SHP77 treated with DMSO at 0.1 percent for 48 hours (cell line): ENCODE measurements at regions not wholly inside any gene's neighbourhood (a gene's known extent, or its start where the extent isn't known, plus 50 kb on each side); places are given as distances from the start of the nearest gene placed in this dataset.
"Not testable (repeated sequence)": the region's sequence is repeated elsewhere in the genome, so short reads cannot be mapped to it uniquely, and the experiment has no call there.

Source experiments
- DNase-seq: peaks from one replicate; lab custom pipeline; 2025; lab: John Stamatoyannopoulos, UW

DNA sequence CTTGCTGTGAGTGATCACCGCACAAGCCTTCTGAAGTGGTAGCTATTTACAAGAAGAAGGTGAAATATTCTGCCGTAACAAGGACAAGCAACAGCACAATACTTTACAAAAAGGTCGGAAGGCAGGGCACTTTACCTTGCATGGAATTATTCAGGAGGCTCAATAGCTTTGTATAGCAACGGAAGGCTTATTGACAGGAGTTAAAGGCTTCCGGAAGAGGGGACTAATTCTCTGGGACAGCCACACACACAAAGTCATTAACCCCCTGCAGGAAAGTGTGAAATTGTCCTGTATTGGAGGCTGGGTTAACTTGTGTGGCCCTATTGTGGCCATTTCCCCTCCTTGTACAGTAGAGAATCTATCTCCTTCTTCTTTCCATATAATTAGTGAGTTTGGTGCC lies 199.3 kb upstream of the SEMA6A start:
- no peak for DNase-seq

GRCh38 chr5:116772806-116773205 lies 198.2 kb upstream of the SEMA6A start:
- no peak for DNase-seq

DNA sequence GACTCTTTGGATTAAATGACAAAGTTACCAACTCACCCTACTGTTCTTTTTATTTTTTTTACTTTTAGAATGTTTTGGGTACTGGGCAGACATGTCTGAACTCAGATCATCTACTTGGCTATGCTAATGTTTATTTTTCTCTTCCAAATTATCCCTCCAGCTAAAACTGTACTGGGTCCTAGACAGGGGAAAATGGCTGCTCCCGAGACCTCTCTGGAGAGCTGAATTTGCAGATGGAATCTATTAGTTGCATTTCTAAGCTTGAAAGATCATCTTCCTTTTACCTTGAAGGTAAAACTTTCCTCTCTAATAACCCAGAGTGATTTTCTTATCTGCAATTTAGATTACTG lies 197.5 kb upstream of the SEMA6A start:
- DNase-seq: no peak

GRCh38 chr5:116771466-116772151 lies 197.0 kb upstream of the SEMA6A start:
- DNase-seq: no peak

DNA sequence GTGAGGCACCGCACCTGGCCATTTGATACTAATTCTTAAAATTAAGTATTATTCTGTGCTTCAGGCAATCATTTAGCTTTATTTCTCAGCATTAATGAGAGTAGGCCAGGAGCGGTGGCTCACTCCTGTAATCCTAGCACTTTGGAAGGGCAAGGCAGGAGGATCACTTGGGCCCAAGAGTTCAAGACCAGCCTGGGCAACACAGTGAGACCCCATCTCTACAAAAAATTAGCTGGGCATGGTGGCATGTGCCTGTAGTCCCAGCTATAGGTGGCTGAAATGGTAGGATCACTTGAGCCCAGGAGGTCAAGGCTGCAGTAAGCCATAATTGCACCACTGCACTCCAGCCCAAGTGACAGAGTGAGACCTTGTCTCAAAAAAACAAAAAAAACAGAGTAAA lies 195.3 kb upstream of the SEMA6A start:
- not testable (repeated sequence) for DNase-seq

- DNase-seq: no peak
Observed at GRCh38 chr5:116769470-116769869, 194.8 kb upstream of the SEMA6A start.

DNA sequence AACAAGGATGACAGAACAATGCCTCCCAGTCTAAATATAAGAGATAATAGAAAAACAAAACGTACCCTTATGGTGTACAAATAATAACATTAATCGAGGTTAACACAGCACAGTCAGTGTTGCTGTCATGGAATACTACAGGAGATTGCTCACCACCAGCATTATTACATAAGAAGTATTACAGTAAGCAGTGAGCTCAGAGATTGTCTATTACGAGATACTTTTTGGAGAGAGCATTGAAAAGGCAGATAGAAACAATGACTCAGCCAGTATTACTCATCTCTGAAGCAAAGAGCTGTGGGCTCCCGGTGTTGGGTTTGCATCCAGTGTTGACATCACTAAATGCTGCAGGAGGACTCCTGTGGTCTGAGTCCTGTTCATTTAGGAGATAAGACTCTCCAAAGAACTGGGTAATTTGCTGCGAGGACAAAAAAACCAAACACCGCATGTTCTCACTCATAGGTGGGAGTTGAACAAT lies 191.9 kb upstream of the SEMA6A start:
- peak; percentile 14 for DNase-seq

DNA sequence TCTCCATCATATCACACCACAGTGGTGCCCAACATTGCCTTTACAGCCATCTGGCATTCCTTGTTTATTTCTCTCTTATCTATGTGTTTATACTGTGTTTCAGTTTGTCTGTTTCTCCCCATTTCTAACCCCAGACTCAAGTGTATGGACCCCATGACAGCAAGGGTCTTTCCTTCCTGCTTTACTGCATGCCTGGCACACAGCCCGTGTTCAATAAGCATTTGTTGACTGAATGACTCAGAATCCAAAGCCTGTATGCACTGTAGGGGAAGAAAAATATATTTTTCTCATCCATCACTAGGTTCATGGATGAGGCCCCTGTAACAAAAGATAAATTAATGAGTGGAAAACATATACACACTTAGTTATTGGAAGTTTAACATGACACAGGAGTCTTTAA lies 190.8 kb upstream of the SEMA6A start:
- peak; percentile 41 for DNase-seq

- DNase-seq: no peak
Observed at GRCh38 chr5:116764941-116765340, 190.3 kb upstream of the SEMA6A start.

GRCh38 chr5:116763987-116764866 lies 189.6 kb upstream of the SEMA6A start:
- DNase-seq: no peak

DNA sequence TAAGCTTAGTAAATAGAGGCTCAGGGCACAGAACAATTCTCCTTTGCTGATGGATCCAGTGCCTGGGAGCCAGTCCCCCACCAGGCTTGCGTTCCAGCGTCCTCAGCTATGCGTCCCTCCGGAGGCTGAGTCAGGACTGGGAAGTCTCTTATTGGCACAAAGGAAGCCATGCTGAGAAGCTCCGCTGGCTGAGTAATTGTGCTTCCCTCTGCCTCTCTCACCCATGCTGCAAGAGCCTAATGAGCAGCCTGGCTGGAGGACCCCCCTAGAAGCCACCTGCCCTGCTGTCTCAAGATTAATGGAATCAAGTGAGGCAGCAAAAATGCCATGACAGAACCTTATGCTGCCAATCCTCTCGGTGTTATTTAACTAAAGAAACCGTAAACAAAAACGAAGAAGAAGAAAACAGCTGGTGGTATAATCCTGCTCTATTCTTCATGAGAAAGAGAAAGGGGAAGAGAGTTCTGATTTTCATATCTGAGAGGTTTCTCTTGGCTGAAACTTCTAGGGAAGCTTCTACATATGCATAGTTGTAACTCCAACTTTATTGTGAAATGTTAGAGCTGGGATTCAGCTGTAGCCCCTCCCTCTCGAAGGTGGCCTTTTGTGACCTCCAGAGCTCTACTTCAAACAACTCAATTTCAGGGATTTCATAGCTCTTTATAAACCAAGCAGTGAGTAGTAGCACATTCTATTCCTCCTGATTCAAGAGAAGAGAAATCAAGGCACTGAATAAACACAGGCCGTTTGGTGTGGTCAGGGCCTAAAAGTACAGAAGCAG lies 185.4 kb upstream of the SEMA6A start:
- no peak for DNase-seq

DNA sequence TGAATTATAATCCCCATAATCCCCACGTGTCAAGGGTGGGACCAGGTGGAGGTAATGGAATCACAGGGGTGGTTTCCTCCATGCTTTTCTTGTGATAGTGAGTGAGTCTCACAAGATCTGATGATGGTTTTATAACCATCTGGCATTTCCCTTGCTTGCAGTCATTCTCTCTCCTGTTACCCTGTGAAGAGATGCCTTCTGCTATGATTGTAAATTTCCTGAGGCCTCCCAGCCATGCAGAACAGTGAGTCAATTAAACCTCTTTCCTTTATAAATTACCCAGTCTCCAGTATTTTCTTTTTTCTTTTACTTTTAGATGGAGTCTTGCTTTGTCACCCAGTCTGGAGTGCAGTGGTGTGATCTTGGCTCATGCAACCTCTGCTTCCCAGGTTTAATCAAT lies 182.7 kb upstream of the SEMA6A start:
- no peak for DNase-seq

GRCh38 chr5:116756531-116756930 lies 181.9 kb upstream of the SEMA6A start:
- DNase-seq: no peak

- DNase-seq: no peak
Observed at GRCh38 chr5:116754556-116754955, 179.9 kb upstream of the SEMA6A start.

DNA sequence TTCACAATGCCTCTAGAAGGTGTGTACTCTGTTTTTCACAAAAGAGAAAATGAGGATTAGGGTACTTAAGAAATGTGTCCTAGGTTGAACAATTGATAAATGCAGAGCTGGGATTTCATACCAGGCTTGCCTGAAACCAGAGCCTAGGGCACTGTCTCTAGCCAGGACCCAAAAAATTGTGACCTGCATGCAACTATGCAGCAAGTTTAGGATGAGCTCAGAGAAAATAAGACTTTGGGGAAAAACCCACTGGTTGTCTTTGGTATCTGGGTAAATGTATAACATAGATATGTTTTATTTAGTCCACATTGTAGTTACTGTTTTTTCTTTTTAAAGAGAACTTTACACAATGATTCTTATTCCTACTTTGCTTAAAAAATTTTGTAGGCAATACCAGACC lies 177.1 kb upstream of the SEMA6A start:
- no peak for DNase-seq

DNA sequence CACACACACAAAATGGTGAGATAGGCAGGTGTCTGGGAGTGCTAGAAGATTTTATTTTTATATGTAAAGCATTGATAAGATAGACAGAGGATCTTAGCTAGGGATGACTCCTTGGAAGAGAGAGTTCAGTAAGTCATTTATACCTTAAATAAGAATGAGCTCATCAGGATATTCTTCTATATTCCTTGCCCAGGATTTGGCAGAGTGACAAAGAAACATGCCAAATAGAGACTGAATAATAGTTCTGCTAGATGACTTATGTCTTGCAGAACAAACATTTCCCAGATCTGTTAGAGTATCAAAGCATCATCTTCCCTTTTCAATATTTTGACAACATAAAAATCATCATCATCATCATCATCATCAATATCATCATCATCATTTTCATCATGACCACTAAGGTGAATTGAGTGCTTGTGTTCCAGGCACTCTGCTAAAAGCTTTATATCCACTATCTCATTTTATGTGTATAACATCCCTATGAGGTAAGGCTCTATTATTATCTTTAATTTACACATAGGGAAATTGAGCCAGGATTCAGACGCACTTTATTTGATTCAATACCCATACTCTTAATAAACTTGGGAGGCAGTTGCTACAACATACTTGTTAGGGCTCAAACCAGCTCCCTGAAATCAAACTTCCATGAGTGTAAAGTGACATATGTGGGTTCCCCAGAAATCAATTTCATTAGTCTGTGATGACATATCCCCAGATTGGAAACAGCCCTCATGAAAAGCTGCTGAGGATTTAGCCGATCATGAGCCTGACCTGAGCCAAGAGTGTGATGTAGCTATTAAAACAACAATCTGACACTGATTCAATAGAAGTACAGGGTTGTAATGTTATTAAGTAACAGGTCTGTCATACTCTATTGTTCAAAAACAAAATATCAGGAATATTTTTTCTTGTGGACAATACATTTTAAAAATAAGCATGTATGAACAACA lies 176.3 kb upstream of the SEMA6A start:
- no peak for DNase-seq

GRCh38 chr5:116747881-116748280 lies 173.3 kb upstream of the SEMA6A start:
- no peak for DNase-seq

GRCh38 chr5:116746668-116747067 lies 172.0 kb upstream of the SEMA6A start:
- no peak for DNase-seq

- no peak for DNase-seq
Observed at GRCh38 chr5:116740771-116741170, 166.1 kb upstream of the SEMA6A start.

GRCh38 chr5:116739571-116739970 lies 164.9 kb upstream of the SEMA6A start:
- DNase-seq: peak; percentile 23

- no peak for DNase-seq
Observed at GRCh38 chr5:116738615-116739261, 164.1 kb upstream of the SEMA6A start.
